Epithelial cell of proximal tubule (primary cell): ENCODE measurements at regions not wholly inside any gene's neighbourhood (a gene's known extent, or its start where the extent isn't known, plus 50 kb on each side); places are given as distances from the start of the nearest gene placed in this dataset.

Experiments
- DNase-seq: peaks from one replicate; pipeline ENCODE4 v3.0.0-alpha.2; 2011; ENCODE audit warnings: low read depth
- H3K4me3 ChIP-seq: 2 replicates; pipeline ENCODE4 v1.5.1; 2011; ENCODE audit warnings: low read depth, mild to moderate bottlenecking, low read length
- TF ChIP-seq, protein P1 (sequence below): conservative IDR thresholded peaks from 2 replicates; pipeline ENCODE4 v1.5.1; 2012; ENCODE audit warnings: low read depth, mild to moderate bottlenecking, low read length

DNA sequence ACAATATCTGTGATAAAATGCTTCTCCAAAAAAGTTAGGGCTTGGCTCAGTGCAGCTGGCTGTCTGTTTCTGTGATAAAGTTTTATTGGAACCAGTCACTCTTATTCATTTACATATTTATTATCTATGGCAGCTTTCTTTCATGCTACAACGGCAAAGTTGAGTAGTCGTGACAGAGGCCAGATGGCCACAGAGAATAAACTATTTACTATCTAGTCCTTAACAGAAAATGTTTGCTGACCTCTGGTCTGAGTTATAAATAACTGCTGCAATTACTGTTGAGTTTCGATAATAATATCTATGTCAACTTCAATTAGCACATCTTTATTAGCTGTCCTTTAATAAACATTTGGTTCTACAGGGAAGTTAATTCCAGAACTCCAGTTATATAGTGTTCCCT is 180.2 kb upstream of the RUNX1 start:
- TF ChIP-seq, protein P1, sequence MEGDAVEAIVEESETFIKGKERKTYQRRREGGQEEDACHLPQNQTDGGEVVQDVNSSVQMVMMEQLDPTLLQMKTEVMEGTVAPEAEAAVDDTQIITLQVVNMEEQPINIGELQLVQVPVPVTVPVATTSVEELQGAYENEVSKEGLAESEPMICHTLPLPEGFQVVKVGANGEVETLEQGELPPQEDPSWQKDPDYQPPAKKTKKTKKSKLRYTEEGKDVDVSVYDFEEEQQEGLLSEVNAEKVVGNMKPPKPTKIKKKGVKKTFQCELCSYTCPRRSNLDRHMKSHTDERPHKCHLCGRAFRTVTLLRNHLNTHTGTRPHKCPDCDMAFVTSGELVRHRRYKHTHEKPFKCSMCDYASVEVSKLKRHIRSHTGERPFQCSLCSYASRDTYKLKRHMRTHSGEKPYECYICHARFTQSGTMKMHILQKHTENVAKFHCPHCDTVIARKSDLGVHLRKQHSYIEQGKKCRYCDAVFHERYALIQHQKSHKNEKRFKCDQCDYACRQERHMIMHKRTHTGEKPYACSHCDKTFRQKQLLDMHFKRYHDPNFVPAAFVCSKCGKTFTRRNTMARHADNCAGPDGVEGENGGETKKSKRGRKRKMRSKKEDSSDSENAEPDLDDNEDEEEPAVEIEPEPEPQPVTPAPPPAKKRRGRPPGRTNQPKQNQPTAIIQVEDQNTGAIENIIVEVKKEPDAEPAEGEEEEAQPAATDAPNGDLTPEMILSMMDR = no peak
- no peak overlapping the region for H3K4me3 ChIP-seq
- DNase-seq = no peak

DNA sequence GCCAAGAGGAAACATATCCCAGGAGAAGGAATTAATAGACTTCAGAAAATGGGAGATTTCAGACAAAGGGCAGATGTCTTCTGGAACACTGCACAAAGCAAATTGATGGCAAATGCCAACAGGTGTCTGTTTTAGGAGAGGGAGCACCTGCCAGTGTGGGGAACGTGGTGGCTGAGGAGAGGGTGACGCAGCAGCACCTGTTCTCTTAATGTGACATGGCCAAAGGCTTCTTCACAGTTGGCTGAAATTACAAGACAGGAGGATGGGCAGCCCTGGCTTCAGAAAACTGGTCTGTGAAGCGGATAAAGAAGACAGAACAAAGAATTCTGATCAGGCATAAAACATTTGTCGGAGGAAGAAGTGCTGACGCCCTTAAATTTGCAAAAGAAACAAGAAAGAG is 178.7 kb upstream of the RUNX1 start:
- no peak for DNase-seq
- H3K4me3 ChIP-seq = no peak overlapping the region
- TF ChIP-seq, protein P1 = no peak

DNA sequence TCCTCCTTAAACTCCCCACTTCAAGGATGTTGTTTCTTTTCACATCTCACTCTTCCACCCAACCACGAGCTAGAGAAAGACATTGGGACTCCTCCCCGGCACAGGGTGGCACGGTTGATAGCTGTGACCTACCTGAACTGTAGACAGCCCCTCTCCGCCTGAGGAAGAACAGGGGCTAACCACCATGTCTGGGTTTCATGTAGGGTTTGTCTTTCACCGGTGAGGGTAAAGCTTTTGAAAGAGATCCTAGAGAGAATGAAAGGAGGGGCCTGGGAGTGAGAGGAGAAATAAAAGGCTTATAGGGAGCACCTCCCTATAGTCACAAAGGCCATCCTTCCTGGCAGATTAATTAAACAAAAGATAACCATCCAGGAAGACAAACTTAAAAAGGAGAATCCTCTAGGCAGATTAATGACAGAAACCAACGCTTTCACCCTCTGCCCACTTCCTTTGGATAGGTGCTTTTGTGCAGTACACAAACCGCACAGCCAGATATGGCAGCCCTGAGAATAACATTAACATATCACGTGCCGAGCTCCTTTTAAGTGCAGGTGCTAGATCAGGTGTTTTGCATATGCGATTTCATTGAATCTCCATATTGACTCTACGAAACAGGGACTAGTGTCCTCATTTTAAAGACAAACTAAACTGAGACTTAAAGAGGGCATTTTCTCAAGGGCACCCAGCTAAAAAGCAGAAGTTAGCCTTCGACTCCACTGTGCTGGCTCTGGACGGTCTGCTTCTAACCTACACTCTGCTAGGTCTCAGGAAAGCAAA is 178.1 kb upstream of the RUNX1 start:
- DNase-seq = no peak
- TF ChIP-seq, protein P1 = no peak
- no peak overlapping the region for H3K4me3 ChIP-seq

DNA sequence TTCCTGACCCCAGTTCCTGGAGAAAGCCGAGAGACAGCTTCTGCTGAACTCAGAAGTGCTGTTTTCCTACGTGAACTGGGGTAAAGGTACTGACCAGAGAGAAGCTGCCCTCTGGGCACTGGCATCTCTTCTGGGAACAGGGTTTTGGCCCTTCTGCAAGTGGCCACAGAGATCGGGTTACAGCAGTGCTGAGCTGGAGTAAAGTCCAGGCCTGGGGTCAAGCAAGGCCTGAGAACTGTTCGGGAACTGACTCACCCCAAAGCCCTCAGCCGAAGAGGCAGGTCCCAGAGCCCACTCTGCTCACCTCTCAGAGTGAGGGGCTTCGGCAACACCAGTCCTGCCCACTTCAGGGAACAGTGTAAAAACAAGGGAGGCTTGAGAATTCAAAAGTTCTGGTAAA is 177.2 kb upstream of the RUNX1 start:
- no peak for DNase-seq
- TF ChIP-seq, protein P1 = no peak

DNA sequence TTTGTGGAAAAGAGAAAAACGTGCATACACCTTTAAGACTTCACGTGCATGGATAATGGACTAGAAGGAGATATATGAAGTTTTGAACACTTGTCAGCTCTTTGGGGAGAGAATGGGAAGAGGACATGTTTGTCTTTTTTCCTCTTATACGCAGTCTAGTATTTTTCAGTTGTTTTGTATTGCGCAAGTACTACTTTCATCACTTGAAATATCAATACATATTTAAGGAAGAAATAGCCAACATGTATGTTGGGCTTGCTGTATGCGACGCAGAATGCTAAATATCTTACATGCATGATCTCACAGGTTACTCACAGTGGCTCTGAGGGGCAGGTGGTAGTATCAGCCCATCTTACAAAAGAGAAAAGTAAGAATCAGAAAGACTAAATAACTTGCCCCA is 176.5 kb upstream of the RUNX1 start:
- no peak overlapping the region for H3K4me3 ChIP-seq
- TF ChIP-seq, protein P1 = no peak
- DNase-seq = no peak

More for the DNA sequence above, 177.2 kb upstream of the RUNX1 start:
- H3K4me3 ChIP-seq = no peak overlapping the region

DNA sequence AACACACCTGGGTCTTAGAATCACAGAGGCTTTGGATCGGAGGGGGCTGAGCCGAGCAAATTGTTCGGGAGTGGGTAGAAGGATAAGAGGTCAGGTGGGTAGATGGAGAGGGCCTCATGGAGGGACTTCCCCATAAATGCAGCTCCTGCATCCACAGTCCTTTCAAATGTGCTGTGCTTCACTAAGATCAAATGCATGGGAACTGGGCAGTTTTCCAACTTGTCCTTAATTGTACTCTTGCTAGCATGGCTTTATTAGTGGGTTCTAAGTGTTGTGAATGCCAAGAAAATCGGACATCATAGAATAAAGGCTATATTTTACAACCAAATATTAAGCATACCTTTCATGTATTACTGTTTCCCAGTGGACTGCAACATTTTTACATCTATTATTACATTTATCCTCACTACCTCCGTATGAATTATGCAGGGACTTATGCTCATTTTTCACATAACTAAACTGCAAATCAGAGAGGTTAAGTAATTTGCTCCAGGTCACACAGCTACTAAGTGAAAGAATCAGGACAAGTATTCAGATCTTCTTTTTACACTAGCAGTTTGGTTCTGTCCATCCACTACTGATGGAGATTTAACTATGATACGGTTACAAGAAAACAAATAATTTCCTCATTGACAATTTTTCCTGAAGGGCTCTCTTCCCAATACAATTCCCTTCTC is 174.5 kb upstream of the RUNX1 start:
- TF ChIP-seq, protein P1 = no peak
- no peak for DNase-seq
- H3K4me3 ChIP-seq = no peak overlapping the region
